VCaP (cell line): ENCODE measurements at regions not wholly inside any gene's neighbourhood (a gene's known extent, or its start where the extent isn't known, plus 50 kb on each side); places are given as distances from the start of the nearest gene placed in this dataset.

Experiments used
- H3K27ac ChIP-seq: fragments of 450-650 bp; 2 replicates; pipeline ENCODE4 v1.5.1; 2017
- CTCF ChIP-seq: fragments of 450-650 bp; conservative IDR thresholded peaks from 2 replicates; pipeline ENCODE4 v1.5.1; 2017; ENCODE audit warnings: mild to moderate bottlenecking, moderate library complexity

GRCh38 chr15:53843166-53843565 is 83.7 kb upstream of the WDR72 start:
- no peak overlapping the region for H3K27ac ChIP-seq
- TF ChIP-seq CTCF = no peak

GRCh38 chr15:53841651-53842050 is 82.2 kb upstream of the WDR72 start:
- TF ChIP-seq CTCF = no peak

GRCh38 chr15:53840681-53841080 is 81.2 kb upstream of the WDR72 start:
- TF ChIP-seq CTCF = no peak
- no peak overlapping the region for H3K27ac ChIP-seq

More at GRCh38 chr15:53841651-53842050, 82.2 kb upstream of the WDR72 start:
- no peak overlapping the region for H3K27ac ChIP-seq

- TF ChIP-seq CTCF = no peak
- no peak overlapping the region for H3K27ac ChIP-seq
These were observed 77.8 kb upstream of the WDR72 start for GRCh38 chr15:53837263-53837662.

GRCh38 chr15:53836618-53837017 is 77.2 kb upstream of the WDR72 start:
- H3K27ac ChIP-seq = no peak overlapping the region
- no peak for TF ChIP-seq CTCF

- H3K27ac ChIP-seq = no peak overlapping the region
- no peak for TF ChIP-seq CTCF
These were observed 75.8 kb upstream of the WDR72 start for GRCh38 chr15:53835309-53835708.

GRCh38 chr15:53834214-53834613 is 74.8 kb upstream of the WDR72 start:
- no peak for TF ChIP-seq CTCF
- no peak overlapping the region for H3K27ac ChIP-seq
